ENCODE measurements at regions not wholly inside any gene's neighbourhood (a gene's known extent, or its start where the extent isn't known, plus 50 kb on each side); places are given as distances from the start of the nearest gene placed in this dataset.
"Not testable (repeated sequence)": the region's sequence is repeated elsewhere in the genome, so short reads cannot be mapped to it uniquely, and the experiment has no call there.

DNA sequence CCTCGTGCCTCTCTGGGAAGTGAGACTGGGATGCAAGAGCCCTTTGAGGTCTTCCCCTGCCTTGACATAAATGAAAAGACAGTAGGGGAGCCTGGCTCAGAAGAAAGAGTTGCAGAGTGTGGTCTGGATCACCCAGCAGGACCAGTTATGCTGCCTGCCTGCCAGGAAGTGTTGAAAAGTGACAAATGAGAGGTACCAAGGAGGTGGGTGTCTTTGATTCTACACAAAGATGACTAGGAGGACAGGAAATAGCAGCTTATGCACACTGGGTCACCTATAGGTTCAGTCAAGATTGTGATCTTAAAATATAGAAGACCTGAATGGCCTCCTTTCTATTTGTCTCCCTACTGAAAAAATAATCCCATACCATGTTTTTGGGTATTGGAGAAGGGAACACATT is 137.6 kb downstream of the BCL2L11 start:
- not testable (repeated sequence) for TF ChIP-seq CTCF, POLR2A (IDR thresholded peaks at IDR 0.05)

Data from thyroid gland (tissue), 4 donors.